Muscle of leg (tissue), 3 donors: ENCODE measurements at regions not wholly inside any gene's neighbourhood (a gene's known extent, or its start where the extent isn't known, plus 50 kb on each side); places are given as distances from the start of the nearest gene placed in this dataset.

Experiments
- DNase-seq: peaks from one replicate; pipeline ENCODE4 v3.0.0; 2013
- H3K27ac ChIP-seq: one replicate; pipeline ENCODE4 v1.5.1; 2013; ENCODE audit warnings: mild to moderate bottlenecking, low read length, control low read depth
- H3K27me3 ChIP-seq: one replicate; pipeline ENCODE4 v1.6.1; 2013; ENCODE audit warnings: low read length; ENCODE audit not compliant: control insufficient read depth, insufficient read depth
- H3K36me3 ChIP-seq: one replicate; pipeline ENCODE4 v1.6.1; 2013; ENCODE audit warnings: low read length; ENCODE audit not compliant: control insufficient read depth, insufficient read depth
- H3K4me1 ChIP-seq: one replicate; pipeline ENCODE4 v1.6.1; 2013; ENCODE audit warnings: low read length; ENCODE audit not compliant: control insufficient read depth, insufficient read depth
- H3K4me3 ChIP-seq: one replicate; pipeline ENCODE4 v1.5.1; 2013; ENCODE audit warnings: low read length, control low read depth
- H3K9me3 ChIP-seq: replicated peaks from 2 replicates; pipeline ENCODE4 v1.6.1; 2013; ENCODE audit warnings: low read depth, low read length; ENCODE audit not compliant: control insufficient read depth
- WGBS: methylation state at CpG from one replicate; pipeline ENCODE4 v1.1.5; 2013; ENCODE audit warnings: missing lambda C conversion rate; ENCODE audit not compliant: insufficient coverage; 5-methylcytosine and 5-hydroxymethylcytosine counted together

- no peaks in the 10 kb centered on the region for H3K4me1 ChIP-seq
- H3K4me3 ChIP-seq, result no peak overlapping the region
- no peaks in the 10 kb centered on the region for H3K36me3 ChIP-seq
- H3K27ac ChIP-seq, result no peak overlapping the region
- H3K9me3 ChIP-seq, result no peaks in the 10 kb centered on the region
- DNase-seq, result no peak
- H3K27me3 ChIP-seq, result peaks cover 3% of the 10 kb centered on the region
- WGBS, result no CpG with 5 or more reads among the region's 1 CpG
Measured at GRCh38 chr12:19006626-19007137, 122.9 kb upstream of the PLEKHA5 start.

DNA sequence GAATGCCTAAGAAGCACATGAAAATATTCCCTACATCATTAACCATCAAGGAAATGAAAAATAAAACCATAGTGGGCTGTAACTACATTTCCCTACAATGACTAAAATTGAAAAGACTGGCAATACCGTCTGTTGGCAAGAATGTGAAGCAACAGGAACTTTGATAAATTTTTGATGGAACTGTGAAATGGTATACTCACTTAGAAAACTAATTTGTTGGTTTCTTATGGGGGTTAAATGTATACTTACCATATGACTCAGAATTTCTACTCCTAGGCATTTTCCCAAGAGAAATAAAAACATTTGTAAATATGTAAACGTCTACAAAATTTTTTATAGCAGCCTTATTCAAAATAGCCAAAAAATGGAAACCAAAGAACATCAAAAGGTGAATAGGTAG is 121.4 kb upstream of the PLEKHA5 start:
- Histone ChIP-seq H3K9me3 (no peaks in the 10 kb centered on the region), H3K27ac (no peak overlapping the region), H3K27me3 (peaks cover 3% of the 10 kb centered on the region), H3K36me3 (no peaks in the 10 kb centered on the region), H3K4me1 (no peaks in the 10 kb centered on the region), H3K4me3 (no peak overlapping the region)
- WGBS, result no CpG with 5 or more reads among the region's 2 CpGs
- no peak for DNase-seq

DNA sequence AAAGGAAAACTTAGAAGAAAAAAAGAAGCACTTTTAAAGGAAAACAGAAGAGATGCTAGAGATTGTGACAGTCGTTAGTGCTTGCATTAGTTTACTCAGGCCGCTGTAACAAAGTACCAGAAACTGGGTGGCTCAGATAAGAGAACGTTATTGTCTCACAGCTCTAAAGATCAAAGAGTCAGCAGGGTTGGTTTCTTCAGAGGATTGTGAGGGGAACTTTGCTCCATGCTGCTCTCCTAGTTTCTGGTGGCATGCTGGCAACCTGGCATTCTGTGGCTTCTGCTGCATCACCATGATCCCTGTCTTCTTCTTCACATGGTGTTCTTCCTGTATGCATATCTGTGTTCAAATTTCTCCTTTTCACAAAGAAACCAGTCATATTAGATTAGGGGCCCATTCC is 119.4 kb upstream of the PLEKHA5 start:
- no peak for DNase-seq
- no peak overlapping the region for H3K27ac ChIP-seq
- WGBS, result 59% methylated on average over 3 of the region's 3 CpGs

DNA sequence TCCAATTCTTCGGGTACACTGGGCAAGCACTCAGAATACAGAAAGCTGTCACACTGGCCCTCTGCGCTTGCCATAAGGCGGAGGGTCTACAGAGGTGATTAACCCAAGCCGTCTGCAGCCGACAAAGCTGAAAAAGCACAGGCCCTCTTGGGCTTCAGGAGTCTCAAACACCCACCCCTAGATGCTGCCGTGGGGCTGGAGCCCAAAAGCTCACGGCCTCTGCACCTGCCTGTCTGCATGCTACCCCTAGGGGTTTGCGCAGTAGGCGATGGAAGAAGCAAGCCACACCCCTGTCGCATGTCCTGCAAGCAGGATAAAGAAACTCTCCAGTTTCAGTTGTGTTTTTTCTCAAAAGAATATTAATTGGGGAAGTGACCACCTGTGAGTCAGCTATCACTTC is 118.8 kb upstream of the PLEKHA5 start:
- H3K36me3 ChIP-seq, result no peaks in the 10 kb centered on the region
- H3K27ac ChIP-seq, result no peak overlapping the region
- 87% methylated on average over 6 of the region's 10 CpGs for WGBS
- no peak for DNase-seq
- no peak overlapping the region for H3K4me3 ChIP-seq
- no peaks in the 10 kb centered on the region for H3K9me3 ChIP-seq
- H3K27me3 ChIP-seq, result no peaks in the 10 kb centered on the region
- no peaks in the 10 kb centered on the region for H3K4me1 ChIP-seq

More for the DNA sequence above, 119.4 kb upstream of the PLEKHA5 start:
- Histone ChIP-seq H3K4me1 (no peaks in the 10 kb centered on the region), H3K9me3 (no peaks in the 10 kb centered on the region), H3K27me3 (no peaks in the 10 kb centered on the region), H3K4me3 (no peak overlapping the region), H3K36me3 (no peaks in the 10 kb centered on the region)

DNA sequence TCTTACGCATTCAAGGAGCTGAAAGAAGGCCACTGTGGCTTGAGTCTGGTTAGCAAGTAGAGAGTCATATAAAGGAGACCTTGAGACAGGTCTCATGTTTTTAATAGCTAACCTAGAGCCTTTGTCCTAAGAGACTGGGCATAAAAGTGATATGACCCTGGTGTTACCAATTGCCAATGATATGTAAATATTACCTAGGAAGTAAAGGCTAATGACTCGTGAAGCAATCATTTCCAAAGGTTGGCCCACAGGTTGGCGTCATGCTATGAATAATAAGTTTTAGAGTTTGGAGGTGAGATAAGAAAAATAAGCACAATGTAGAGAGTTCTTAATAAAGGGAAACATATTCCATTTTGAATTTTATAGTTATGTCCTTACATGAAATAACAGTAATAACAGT is 116.6 kb upstream of the PLEKHA5 start:
- DNase-seq, result no peak
- H3K4me1 ChIP-seq, result no peaks in the 10 kb centered on the region
- no peaks in the 10 kb centered on the region for H3K27me3 ChIP-seq
- no peaks in the 10 kb centered on the region for H3K9me3 ChIP-seq
- no peak overlapping the region for H3K27ac ChIP-seq
- H3K4me3 ChIP-seq, result no peak overlapping the region
- WGBS, result 100% methylated on average over 1 of the region's 3 CpGs
- H3K36me3 ChIP-seq, result no peaks in the 10 kb centered on the region

DNA sequence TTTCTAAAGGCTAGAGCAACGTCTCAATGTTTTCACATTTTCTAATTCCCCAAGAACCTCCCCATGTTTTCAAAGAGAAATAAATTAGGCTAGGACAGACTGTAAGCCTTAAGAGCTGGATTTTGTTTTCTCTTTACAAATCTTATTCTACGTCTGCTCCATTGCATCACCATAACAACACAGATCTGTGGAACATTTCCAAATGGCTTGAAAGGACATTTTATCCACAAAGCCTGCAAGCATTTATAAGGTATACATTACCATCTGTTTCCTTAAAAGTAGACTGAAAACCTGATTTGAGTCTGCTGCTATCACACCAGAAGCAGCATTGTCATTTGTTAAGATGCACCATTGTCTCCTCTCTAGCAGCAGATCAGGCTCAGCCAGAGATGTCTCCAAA is 115.3 kb upstream of the PLEKHA5 start:
- DNase-seq, result peak; percentile 75
- no peaks in the 10 kb centered on the region for H3K4me1 ChIP-seq
- no CpG with 5 or more reads among the region's 2 CpGs for WGBS
- no peak overlapping the region for H3K4me3 ChIP-seq
- no peak overlapping the region for H3K27ac ChIP-seq
- H3K27me3 ChIP-seq, result no peaks in the 10 kb centered on the region
- H3K36me3 ChIP-seq, result no peaks in the 10 kb centered on the region
- no peaks in the 10 kb centered on the region for H3K9me3 ChIP-seq

DNA sequence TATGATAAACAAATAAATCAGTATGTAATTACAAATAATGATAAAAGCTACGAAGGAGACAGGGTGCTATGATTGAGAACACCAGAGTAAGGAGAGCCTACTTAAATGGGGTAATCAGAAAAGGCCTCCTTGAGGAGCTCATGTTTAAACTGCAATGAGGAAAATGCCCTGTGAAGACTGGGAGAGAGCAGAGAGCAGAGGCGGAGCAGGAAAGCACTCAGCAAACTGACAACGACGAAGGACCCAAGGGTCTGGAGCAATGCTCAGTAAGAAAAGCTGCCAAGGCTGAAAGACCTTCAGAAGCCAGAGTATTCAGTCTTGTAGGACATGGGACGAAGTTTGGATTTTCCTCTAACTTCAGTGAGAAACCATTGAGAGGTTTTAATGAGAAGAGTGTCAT is 114.2 kb upstream of the PLEKHA5 start:
- no peak overlapping the region for H3K4me3 ChIP-seq
- no peaks in the 10 kb centered on the region for H3K36me3 ChIP-seq
- H3K27me3 ChIP-seq, result no peaks in the 10 kb centered on the region
- no peak overlapping the region for H3K27ac ChIP-seq
- 50% methylated on average over 5 of the region's 5 CpGs for WGBS
- DNase-seq, result no peak
- H3K4me1 ChIP-seq, result no peaks in the 10 kb centered on the region
- H3K9me3 ChIP-seq, result no peaks in the 10 kb centered on the region

DNA sequence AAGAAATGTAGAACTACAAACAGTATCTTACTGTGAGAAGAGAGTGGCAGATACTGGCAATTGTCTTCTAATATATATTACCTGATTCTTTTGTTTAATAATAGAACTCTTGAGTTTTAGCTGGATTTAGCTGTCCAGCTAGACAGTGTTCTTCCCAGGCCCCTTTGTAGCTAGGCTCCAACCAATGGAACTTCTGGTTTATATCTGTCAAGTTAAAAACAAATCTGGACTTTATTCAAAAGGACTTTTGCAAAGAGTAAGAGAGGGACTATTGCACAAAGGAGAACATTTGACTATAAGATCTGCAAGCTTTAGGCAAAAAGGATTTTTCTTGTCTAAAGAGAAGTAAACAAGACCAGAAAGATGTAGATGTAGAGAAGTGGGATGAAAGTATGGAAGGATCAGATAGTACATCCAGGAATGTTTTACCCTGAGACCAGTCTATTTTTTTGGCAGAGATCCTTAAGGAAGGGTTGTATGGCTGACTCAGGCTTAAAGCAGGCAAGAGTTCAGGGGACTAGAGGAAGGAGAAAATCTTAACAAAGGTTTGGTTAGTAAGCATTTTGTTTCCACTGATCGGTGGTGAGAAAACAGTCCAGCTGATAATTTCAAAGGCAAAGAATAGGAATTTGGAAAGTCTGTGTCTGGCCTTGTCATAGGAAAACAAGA is 111.1 kb upstream of the PLEKHA5 start:
- no peak for DNase-seq
- Histone ChIP-seq H3K27me3 (no peaks in the 10 kb centered on the region), H3K4me1 (no peaks in the 10 kb centered on the region), H3K4me3 (no peak overlapping the region), H3K9me3 (no peaks in the 10 kb centered on the region), H3K36me3 (no peaks in the 10 kb centered on the region), H3K27ac (no peak overlapping the region)
- WGBS, result no CpG with 5 or more reads among the region's 1 CpG

- Histone ChIP-seq H3K4me3 (no peak overlapping the region), H3K27ac (no peak overlapping the region), H3K9me3 (no peaks in the 10 kb centered on the region), H3K27me3 (no peaks in the 10 kb centered on the region), H3K36me3 (no peaks in the 10 kb centered on the region), H3K4me1 (no peaks in the 10 kb centered on the region)
- DNase-seq, result no peak
- 92% methylated on average over 2 of the region's 4 CpGs for WGBS
Measured at GRCh38 chr12:19021240-19021639, 108.3 kb upstream of the PLEKHA5 start.

DNA sequence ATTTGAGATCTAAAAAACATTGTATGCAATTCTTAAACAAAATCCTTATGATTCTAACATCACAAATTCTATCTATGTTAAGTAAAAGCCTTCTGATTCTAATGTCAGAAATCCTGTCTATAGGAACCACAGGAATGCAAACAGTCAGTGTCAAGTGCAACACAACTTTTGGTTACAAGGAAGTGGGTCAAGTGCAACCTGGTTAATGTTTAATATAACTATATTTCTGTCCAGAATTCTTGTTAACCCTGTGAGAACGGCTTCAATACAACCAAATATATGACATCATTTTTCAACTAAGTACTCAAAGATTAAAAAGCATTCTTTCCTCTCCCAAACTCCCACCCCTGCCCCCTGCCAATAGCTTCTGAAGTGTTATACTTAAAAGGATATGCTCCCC is 107.9 kb upstream of the PLEKHA5 start:
- no peak for DNase-seq
- H3K27me3 ChIP-seq, result no peaks in the 10 kb centered on the region
- H3K4me1 ChIP-seq, result no peaks in the 10 kb centered on the region
- no CpG with 5 or more reads among the region's 1 CpG for WGBS
- no peak overlapping the region for H3K27ac ChIP-seq
- H3K4me3 ChIP-seq, result no peak overlapping the region
- no peaks in the 10 kb centered on the region for H3K9me3 ChIP-seq
- no peaks in the 10 kb centered on the region for H3K36me3 ChIP-seq

DNA sequence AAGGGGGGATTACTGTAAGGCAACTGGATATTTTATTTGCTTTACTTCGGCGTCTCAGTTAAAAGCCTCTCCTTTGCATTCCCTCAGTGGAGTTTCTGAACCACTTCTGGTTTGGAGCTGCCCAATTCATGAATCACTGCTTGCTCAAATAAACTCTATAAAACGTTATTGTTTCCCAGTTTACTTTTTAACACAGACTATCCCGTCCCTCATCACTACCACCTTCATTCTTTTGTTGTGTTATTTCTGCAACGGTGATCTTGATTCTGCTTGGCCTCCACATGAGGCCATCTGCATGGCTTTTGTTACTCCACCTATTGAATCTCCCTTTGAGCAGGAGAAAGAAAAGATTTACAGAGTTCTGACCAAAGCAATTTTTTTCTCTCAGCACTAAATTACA is 104.0 kb upstream of the PLEKHA5 start:
- H3K9me3 ChIP-seq, result no peaks in the 10 kb centered on the region
- no peaks in the 10 kb centered on the region for H3K4me1 ChIP-seq
- no peaks in the 10 kb centered on the region for H3K36me3 ChIP-seq
- no peaks in the 10 kb centered on the region for H3K27me3 ChIP-seq
- no peak overlapping the region for H3K4me3 ChIP-seq
- no peak for DNase-seq
- 67% methylated on average over 4 of the region's 5 CpGs for WGBS
- H3K27ac ChIP-seq, result no peak overlapping the region
